GM23248 (cell line): ENCODE measurements at regions not wholly inside any gene's neighbourhood (a gene's known extent, or its start where the extent isn't known, plus 50 kb on each side); places are given as distances from the start of the nearest gene placed in this dataset.

ENCODE experiments used
- DNase-seq: peaks from one replicate; pipeline ENCODE4 v3.0.0-alpha.2; 2015
- H2AFZ ChIP-seq: fragments of 200-600 bp; sonication (generic); 2 replicates; pipeline ENCODE4 v1.6.1; 2016; ENCODE audit warnings: antibody characterized with exemption
- H3F3A ChIP-seq: fragments of 200-600 bp; sonication (generic); 2 replicates; pipeline ENCODE4 v1.6.1; 2016; ENCODE audit warnings: mild to moderate bottlenecking, antibody characterized with exemption, mixed run types; ENCODE audit not compliant: insufficient read depth
- H3K27ac ChIP-seq: fragments of 200-600 bp; sonication (generic); 2 replicates; pipeline ENCODE4 v1.5.1; 2016; ENCODE audit warnings: mild to moderate bottlenecking
- H3K27me3 ChIP-seq: fragments of 200-600 bp; sonication (generic); replicated peaks from 2 replicates; pipeline ENCODE4 v1.6.1; 2016; ENCODE audit warnings: mild to moderate bottlenecking; ENCODE audit not compliant: insufficient read depth
- H3K36me3 ChIP-seq: fragments of 200-600 bp; sonication (generic); 2 replicates; pipeline ENCODE4 v1.6.1; 2016; ENCODE audit warnings: low read depth, mild to moderate bottlenecking
- H3K4me1 ChIP-seq: fragments of 200-600 bp; sonication (generic); 2 replicates; pipeline ENCODE4 v1.6.1; 2016; ENCODE audit warnings: mild to moderate bottlenecking; ENCODE audit not compliant: insufficient read depth
- H3K4me2 ChIP-seq: fragments of 200-600 bp; sonication (generic); one replicate; pipeline ENCODE4 v1.6.1; 2016; ENCODE audit warnings: mild to moderate bottlenecking; ENCODE audit not compliant: unreplicated experiment
- H3K4me3 ChIP-seq: fragments of 200-600 bp; sonication (generic); 2 replicates; pipeline ENCODE4 v1.5.1; 2016; ENCODE audit warnings: mild to moderate bottlenecking
- H3K79me2 ChIP-seq: fragments of 200-600 bp; sonication (generic); 2 replicates; pipeline ENCODE4 v1.6.1; 2016; ENCODE audit warnings: mild to moderate bottlenecking; ENCODE audit not compliant: insufficient read depth
- H3K9ac ChIP-seq: fragments of 200-600 bp; sonication (generic); 2 replicates; pipeline ENCODE4 v1.6.1; 2016; ENCODE audit warnings: mild to moderate bottlenecking
- H3K9me2 ChIP-seq: fragments of 200-600 bp; sonication (generic); 2 replicates; pipeline ENCODE4 v1.6.1; 2016; ENCODE audit warnings: mixed run types, mild to moderate bottlenecking, moderate library complexity; ENCODE audit not compliant: insufficient read depth
- H3K9me3 ChIP-seq: fragments of 200-600 bp; sonication (generic); one replicate; pipeline ENCODE4 v1.6.1; 2017; ENCODE audit warnings: low read depth
- H4K20me1 ChIP-seq: fragments of 200-600 bp; sonication (generic); 2 replicates; pipeline ENCODE4 v1.6.0; 2016; ENCODE audit not compliant: insufficient read depth
- EZH2 ChIP-seq: fragments of 200-600 bp; sonication (generic); IDR thresholded peaks from 2 replicates; pipeline ENCODE4 v1.6.1; 2018; ENCODE audit warnings: antibody characterized with exemption, mild to moderate bottlenecking; ENCODE audit not compliant: insufficient read depth, poor library complexity, severe bottlenecking
- EZH2phosphoT487 ChIP-seq: fragments of 200-600 bp; sonication (generic); IDR thresholded peaks from 2 replicates; pipeline ENCODE4 v1.6.1; 2018; ENCODE audit warnings: antibody characterized with exemption, moderate library complexity, mild to moderate bottlenecking, low read depth; ENCODE audit not compliant: insufficient read depth
- WGBS, 2 experiments: methylation state at CpG; one replicate each; pipeline ENCODE4 v1.1.6; 2015 to 2017; ENCODE audit warnings: low lambda C conversion rate in 2 of 2, low coverage in 1 of 2; ENCODE audit errors: missing lambda C conversion rate in 2 of 2; 5-methylcytosine and 5-hydroxymethylcytosine counted together
- in situ Hi-C: fragments of 300-500 bp; cut with MboI; formaldehyde crosslinking; loops from 2 replicates; pipeline ENCODE4 v1.15.0; 2020

DNA sequence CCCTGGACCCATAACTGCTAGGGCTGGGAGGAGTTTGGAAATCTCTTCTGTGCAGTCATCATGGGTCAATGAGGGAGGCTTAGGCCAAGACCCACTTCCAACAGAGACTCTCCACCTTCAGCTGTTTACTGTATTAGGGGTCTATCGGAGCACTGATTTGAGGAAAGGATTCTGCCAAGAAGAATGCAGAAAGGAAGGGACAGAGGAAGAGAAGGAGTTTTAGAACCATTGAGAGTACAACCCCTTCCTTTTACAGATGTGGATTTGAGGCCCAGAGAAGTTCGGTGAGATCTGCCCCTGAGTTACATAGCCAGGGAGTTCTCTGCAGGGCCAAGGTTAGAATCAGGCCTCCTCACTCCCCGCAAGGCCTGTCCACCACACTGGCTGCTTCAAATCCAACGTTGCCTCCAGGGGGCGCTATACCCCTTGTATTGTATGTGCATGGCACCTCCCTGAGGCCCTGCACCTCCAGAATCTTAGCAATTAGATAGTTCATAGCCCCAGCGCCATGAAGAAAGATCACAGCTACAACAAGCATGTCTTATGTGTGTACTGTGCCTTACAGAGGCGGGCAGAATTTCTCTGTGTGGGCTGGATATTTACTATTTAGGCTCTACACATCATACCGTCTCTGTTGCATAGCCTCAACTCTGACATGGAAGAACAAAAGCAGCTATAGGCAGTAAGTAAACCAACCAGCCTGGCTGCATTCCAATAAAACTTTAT lies 246.8 kb downstream of the SKIDA1 start:
- no peak overlapping the region for H3K9ac ChIP-seq
- H3K36me3 ChIP-seq: no peaks in the 10 kb centered on the region
- 29 to 35% methylated on average over 8 of the region's 8 CpGs for WGBS, 2 experiments
- H3K4me2 ChIP-seq: no peak overlapping the region
- H3K27me3 ChIP-seq: no peaks in the 10 kb centered on the region
- no peak overlapping the region for H3K4me3 ChIP-seq
- no peak overlapping the region for H2AFZ ChIP-seq
- no peak overlapping the region for H3K27ac ChIP-seq
- in situ Hi-C loops: loop anchor here (10.0 to 25.0 kb wide), 2 partner anchors 459 to 686 kb away; no protein-coding TSS in a partner anchor
- H3K79me2 ChIP-seq: no peaks in the 10 kb centered on the region
- no peaks in the 10 kb centered on the region for H4K20me1 ChIP-seq
- H3K9me3 ChIP-seq: no peaks in the 10 kb centered on the region
- H3K9me2 ChIP-seq: no peaks in the 10 kb centered on the region
- peak; percentile 91 for DNase-seq
- no peak for TF ChIP-seq EZH2
- TF ChIP-seq EZH2phosphoT487: no peak
- H3F3A ChIP-seq: no peaks in the 10 kb centered on the region
- H3K4me1 ChIP-seq: no peaks in the 10 kb centered on the region

DNA sequence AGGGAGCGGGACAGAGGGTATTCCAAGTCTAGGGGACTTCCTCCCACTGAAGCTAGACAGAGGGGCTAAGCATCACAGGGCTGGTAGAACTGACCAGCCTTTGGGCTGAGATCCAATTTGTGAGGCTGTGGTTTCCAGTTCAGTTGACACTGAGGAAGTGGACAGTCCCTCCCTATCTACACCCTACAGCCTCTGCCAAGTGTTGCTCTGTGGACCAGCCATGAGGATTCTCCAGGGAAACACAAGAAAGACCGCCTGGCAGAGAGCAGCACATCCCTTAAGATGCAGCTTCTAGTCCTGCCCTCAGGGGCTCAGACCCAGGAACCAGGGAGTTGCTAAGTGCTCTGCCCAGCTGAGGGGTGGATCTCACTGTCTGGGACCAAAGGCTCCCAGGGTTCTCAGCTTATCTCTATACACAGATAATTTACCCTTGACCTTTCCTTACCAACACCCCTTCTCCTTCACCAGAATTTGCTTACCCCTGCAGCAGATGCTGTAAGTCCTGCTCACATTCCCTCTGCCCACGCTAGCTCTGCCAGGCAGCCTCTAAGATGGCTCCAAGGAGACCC lies 252.0 kb downstream of the SKIDA1 start:
- Histone ChIP-seq H4K20me1 (no peaks in the 10 kb centered on the region), H3K79me2 (no peaks in the 10 kb centered on the region), H2AFZ (no peak overlapping the region), H3F3A (no peaks in the 10 kb centered on the region), H3K4me1 (no peaks in the 10 kb centered on the region), H3K9ac (no peak overlapping the region), H3K4me3 (no peak overlapping the region), H3K9me3 (no peaks in the 10 kb centered on the region), H3K27ac (no peak overlapping the region), H3K9me2 (no peaks in the 10 kb centered on the region), H3K4me2 (no peak overlapping the region), H3K27me3 (no peaks in the 10 kb centered on the region; the same call in 1 of the 2 replicates), H3K36me3 (no peaks in the 10 kb centered on the region)
- no peak for DNase-seq
- TF ChIP-seq EZH2phosphoT487 (no peak), EZH2 (no peak)
- 89 to 95% methylated on average over 3 of the region's 3 CpGs for WGBS, 2 experiments
- in situ Hi-C loops: loop anchor here (10.0 kb wide), 1 partner anchor 691 kb away; no protein-coding TSS in a partner anchor

GRCh38 chr10:21272643-21273399 lies 252.7 kb downstream of the SKIDA1 start:
- Histone ChIP-seq H3K4me1 (no peaks in the 10 kb centered on the region), H3K9ac (no peak overlapping the region), H3K27ac (no peak overlapping the region), H3K36me3 (no peaks in the 10 kb centered on the region), H3K9me2 (no peaks in the 10 kb centered on the region), H3K9me3 (no peaks in the 10 kb centered on the region), H3K79me2 (no peaks in the 10 kb centered on the region), H3F3A (no peaks in the 10 kb centered on the region), H3K27me3 (no peaks in the 10 kb centered on the region; the same call in 1 of the 2 replicates), H4K20me1 (no peaks in the 10 kb centered on the region), H3K4me3 (no peak overlapping the region), H2AFZ (no peak overlapping the region), H3K4me2 (no peak overlapping the region)
- no peak for DNase-seq
- WGBS, 2 experiments: 87 to 92% methylated on average over 4 of the region's 4 CpGs
- in situ Hi-C loops: loop anchor here (10.0 kb wide), 1 partner anchor 692 kb away; no protein-coding TSS in a partner anchor
- TF ChIP-seq EZH2 (no peak), EZH2phosphoT487 (no peak)

- H3K79me2 ChIP-seq: no peaks in the 10 kb centered on the region
- no peak overlapping the region for H3K4me2 ChIP-seq
- DNase-seq: no peak
- no peak overlapping the region for H2AFZ ChIP-seq
- WGBS, 2 experiments: 88 to 93% methylated on average over 3 of the region's 3 CpGs
- no peaks in the 10 kb centered on the region for H3K9me2 ChIP-seq
- H3K27me3 ChIP-seq: no peaks in the 10 kb centered on the region; the same call in 1 of the 2 replicates
- no peak overlapping the region for H3K27ac ChIP-seq
- no peaks in the 10 kb centered on the region for H4K20me1 ChIP-seq
- no peak overlapping the region for H3K4me3 ChIP-seq
- H3F3A ChIP-seq: no peaks in the 10 kb centered on the region
- TF ChIP-seq EZH2phosphoT487 (no peak), EZH2 (no peak)
- no peaks in the 10 kb centered on the region for H3K9me3 ChIP-seq
- no peaks in the 10 kb centered on the region for H3K36me3 ChIP-seq
- in situ Hi-C loops: loop anchor here (10.0 kb wide), 1 partner anchor 694 kb away; no protein-coding TSS in a partner anchor
- H3K9ac ChIP-seq: no peak overlapping the region
- H3K4me1 ChIP-seq: no peaks in the 10 kb centered on the region
Observed at GRCh38 chr10:21270976-21271375, 254.5 kb downstream of the SKIDA1 start.
